HG03280 (cell line): ENCODE measurements at regions not wholly inside any gene's neighbourhood (a gene's known extent, or its start where the extent isn't known, plus 50 kb on each side); places are given as distances from the start of the nearest gene placed in this dataset.

Experiments used
- ATAC-seq: cut with Tn5 transposase; IDR thresholded peaks from one replicate; pipeline ENCODE4 v1.9.1; 2021; ENCODE audit warnings: mild to moderate bottlenecking, moderate library complexity; ENCODE audit not compliant: unreplicated experiment

DNA sequence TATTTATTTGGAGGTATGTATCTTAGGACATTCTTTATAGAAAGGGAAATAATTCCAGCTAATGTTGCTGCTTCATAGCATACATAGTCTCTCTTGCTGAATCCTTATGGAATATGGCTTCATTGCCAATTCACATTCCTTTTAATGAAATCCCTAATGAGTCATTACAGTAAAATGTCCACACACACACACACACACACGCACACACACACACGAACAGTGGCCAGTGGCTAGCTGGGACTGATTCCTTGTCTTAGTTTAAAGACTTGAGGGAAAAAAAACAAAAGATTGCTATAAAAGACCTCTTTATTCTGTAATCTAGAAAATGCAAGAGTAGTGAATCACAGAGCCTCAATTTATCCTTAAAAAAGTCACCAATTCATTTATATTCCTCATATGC, 301.6 kb downstream of the SLITRK6 start:
- ATAC-seq: no peak

DNA sequence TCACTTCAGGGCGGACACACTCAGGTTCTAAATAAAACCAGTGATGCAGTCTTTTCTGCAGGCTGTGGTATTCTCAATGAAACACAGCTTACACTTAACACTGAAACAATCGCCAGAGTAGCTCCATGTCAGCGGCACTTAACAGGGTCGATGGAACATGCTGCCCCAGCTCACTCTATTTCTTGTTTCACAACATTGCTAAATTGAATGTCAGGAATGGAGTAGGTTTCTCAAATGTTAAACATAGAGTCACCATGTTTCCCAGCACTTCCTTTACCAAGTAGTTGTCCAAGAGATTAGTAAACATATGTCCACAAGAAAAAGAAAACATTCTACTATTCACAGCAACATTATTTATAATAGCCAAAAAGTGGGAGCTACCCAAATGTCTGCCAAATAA, 306.9 kb downstream of the SLITRK6 start:
- ATAC-seq: no peak

DNA sequence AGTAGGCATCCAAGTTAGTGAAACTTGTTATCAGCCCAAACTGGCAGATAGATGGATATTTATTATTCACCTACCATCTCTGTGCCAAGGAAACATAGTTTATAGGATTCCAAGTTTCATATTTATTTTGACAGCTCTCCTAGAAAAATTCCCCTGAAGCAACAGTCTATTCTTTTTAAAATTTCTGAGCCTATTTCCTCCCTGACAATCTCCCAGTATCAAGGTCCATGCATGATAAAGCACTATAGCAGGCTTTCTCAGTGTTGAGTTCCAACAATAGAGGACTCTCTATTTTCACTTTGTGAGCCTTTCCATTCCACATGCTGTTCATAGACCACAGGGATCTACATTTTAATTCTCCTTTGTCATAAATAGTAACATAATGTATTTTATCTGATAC, 312.6 kb downstream of the SLITRK6 start:
- no peak for ATAC-seq

DNA sequence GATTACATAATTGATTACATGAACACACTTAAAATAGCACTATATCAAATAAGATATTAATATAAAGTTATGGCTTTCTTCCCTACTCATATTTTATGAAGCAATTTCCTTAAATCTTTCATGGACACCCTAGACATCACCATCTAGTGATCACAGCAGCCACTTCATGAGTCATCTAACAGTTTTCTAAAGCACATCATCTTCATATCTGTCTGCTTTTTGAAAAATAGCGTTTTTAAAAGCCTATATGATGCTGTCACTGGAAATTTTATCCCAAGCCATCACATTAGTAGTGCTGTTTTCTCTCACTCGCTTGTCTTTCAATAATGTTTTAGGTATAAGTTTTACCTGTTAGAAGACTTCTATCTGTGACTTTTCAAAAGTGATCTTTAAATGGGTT, 326.1 kb downstream of the SLITRK6 start:
- no peak for ATAC-seq

DNA sequence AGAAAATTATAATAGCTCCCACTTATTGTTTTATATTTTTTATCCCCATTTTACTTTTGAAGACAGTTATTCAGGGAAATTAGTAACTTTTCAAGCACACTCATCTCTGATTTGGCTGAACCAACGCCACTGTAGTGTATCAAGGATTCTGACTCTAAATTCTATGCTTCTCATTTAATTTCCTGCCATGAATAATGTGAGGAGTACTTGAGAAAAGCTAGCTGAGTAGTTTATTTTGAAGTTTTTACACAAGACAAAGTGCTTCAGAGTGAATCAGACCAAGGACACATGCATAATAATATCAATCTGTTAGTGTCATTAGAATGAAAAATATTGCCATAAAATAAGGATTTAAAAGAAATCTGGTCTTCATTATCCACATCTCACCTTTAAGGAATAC, 329.9 kb downstream of the SLITRK6 start:
- ATAC-seq: no peak

DNA sequence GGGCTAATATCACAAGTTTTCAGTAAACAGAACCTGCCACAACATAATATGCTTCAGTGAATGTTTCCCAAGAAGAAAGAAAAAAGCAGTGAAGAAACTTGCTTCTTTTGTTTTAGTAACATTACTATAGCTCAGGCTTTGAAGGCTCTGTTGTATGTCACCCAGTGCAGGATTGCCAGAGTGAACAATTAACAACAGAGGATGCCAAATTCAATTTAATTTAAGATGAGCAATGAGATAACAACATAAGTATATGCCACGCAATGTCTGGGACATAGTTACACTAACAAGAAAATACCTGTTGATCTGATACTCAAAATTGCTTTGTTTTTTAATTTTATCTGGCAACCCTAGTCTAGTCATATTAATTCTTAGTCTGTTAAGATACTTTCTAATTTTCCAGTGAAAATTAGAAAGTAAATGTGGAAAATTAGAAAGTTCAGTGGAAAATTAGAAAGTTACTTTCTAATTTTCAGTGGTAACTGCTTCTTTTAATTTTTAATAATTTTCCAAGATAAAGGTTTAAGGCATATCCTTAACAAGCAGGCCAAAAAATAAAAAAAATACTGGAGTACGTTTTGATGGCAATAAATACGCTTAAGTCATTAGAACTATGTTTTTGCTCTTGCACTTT, 336.3 kb downstream of the SLITRK6 start:
- ATAC-seq: no peak

DNA sequence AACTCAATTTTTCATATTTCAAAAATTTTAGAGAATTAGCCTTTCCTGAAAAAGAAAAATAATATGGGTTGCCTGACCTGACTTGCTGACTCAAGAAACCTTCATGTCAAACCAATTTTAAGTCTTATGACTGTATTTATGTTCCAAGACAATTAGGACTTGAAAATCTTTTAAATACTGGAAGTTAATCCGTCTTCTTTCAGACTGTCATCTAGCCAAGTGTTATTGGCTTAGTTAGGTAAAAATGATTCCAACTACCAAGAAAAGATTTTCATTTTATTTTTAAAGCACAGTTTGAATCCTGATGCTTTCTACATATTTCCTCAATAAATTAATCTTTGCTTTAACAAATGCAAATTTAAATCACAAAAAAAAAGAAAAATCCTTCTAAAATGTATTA, 337.6 kb downstream of the SLITRK6 start:
- ATAC-seq: no peak

DNA sequence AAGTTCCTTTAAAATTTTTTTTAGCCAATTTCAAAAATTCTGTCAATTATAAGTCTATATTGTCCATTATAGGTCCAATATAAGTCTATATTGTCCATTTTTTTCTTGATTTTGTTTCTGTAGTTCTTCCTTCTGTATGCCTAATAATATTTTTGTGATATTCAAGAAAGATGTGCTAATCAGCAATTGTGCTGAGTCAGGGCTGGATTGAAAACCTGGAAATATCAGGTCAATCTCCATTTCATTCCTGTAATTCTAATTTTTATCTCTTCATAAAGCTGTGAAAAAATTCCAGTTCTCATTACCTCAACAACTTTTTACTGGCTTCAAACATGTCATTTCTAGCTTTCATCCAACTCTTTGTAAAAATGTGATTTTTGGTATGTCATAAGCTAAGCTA, 353.7 kb downstream of the SLITRK6 start:
- no peak for ATAC-seq

DNA sequence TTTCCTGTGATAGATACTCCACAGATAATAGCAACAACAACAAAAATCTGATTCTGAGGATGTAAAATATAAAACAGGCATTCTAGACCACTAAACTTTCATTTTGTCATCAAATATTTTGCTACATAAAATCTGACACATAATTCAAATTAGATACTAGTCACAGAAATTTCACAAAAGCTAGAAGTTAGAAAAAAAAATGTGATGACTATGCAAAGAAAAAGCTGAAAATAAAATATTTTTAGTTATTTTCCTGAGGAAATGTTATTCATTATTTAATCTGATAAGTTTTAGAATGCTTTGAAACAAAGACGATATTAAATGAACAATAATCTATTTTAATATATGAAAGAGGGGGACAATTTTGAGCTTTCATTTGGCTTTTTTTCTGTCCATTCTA, 357.2 kb downstream of the SLITRK6 start:
- ATAC-seq: no peak

DNA sequence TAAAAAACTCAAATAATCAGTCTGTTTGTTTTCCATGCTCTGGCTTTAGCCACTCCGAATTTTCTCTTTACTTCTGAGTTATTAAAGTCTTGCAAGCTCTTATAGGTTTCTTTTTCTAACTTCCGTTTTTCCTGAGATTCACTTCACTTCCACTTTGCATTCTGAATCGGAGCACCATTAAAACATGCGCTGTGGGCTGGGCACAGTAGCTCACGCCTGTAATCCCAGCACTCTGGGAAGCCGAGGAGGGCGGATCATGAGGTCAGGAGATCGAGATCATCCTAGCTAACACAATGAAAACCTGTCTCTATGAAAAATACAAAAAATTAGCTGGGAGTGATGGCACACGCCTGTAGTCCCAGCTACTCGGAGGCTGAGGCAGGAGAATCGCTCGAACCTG, 357.9 kb downstream of the SLITRK6 start:
- ATAC-seq: no peak

DNA sequence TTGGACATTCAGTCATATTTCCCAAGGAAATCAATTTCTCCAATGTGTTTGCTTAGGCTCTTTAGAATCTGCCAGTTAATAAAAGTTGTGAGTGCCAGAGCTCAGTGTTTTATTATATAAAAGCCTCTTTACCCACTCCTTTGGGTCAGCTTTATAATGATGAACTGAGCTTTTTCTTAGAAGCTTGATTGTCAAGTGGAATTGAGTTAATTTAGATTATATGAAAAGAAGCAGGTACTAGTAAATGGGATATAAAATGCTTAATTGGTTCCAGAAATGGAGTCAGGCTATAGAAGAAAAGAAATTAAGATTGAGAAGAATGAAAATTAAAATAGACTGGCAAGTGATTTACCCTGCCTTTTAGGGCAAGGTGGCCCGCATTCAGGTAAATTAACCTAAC, 363.2 kb downstream of the SLITRK6 start:
- ATAC-seq: no peak

DNA sequence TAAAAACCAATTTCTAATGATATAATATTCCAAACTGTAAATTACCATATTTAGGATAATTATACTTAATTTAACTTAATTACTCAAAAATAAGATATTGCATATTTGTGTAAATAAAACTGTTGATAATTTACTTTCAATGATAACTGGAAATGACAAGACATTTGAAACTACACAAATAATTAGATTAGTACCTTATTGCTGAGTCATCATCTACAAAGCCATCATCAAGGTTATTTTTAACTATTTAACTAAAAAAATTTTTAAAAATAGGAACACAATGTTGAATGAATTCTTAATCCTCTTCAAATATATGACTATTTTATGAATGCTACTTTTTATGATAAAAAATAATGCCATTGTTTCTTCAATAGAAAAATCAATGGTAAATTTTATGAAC, 364.3 kb downstream of the SLITRK6 start:
- ATAC-seq: no peak

DNA sequence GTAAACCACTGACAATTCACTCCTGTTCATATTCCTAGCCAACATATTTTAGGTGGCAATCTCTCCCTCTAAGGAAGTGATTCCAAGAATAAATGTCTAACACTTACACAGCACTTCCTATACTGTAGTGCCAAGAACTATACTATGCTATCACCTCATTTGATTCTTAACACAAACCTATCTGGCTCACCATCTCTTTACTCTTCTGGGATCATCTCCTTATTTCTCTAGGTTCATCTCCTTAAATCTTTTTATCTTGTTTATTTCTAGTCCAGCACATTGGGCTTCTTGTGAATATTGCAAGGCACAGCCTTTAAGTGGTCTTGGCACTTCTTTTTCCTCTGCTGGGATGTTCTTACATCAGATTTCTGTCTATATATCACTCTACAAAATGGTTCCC, 366.3 kb downstream of the SLITRK6 start:
- no peak for ATAC-seq

DNA sequence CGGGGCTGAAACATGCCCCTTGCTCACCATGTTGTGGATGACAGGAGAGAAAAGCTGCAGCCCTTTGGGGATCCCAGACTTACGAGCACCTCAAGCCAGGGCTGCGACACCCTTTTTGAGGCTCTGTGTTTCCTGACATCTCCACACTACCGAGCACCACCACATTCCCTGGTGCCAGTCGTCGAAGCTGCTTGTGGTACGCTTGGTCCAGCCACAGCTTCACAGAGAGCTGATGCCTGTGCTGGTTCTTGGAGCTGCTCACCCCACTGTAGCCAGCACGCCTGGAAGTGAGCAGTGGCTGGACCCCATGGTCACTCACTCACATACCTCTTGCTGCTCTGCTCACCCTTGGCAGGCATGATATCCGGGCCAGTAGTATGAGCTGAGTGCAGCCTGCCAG, 367.5 kb downstream of the SLITRK6 start:
- no peak for ATAC-seq

DNA sequence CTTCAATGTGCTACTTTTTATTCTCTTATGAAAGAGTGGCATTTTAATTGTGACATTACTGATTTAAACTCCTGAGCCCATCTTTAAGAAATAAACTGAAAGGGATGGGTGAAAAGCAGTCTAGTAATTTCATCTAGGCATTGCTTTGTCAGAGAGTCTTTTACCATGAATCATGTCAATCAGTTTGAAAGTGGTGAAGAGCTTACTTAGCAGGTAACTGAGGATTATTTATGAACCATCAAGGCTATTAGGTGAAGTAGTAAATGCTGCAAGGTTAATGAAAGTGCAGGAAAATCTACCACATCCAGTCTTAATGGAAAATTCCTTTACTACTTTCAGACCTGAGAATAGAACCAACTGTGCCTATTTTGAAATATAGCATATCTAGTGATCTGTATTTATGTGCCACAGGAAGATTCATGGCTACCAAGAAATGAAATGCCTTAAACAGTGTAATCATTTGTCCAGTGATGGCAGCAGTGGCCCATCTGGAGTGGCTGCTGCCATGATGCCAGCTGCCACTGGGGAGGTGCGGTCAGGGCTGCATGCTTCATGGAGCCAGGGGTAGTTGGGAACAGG, 368.9 kb downstream of the SLITRK6 start:
- ATAC-seq: no peak

DNA sequence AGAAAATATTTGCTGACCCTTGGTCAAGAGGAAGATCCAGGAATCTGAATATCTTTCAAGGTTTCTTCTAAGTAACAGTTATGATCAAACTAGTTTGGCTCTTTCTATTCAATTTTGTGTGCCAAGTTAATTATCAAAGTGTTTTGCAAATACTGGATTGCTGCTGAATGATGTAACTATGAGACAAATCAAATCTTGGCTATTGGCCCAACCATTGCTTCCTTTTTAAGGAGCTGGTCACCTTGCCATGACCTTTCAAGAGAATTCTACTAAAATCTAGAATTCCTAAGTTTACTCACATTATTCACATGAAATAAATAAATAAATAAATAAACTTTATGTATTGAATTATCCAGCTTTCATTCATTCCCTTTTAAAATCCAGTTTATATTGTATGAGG, 371.8 kb downstream of the SLITRK6 start:
- no peak for ATAC-seq

DNA sequence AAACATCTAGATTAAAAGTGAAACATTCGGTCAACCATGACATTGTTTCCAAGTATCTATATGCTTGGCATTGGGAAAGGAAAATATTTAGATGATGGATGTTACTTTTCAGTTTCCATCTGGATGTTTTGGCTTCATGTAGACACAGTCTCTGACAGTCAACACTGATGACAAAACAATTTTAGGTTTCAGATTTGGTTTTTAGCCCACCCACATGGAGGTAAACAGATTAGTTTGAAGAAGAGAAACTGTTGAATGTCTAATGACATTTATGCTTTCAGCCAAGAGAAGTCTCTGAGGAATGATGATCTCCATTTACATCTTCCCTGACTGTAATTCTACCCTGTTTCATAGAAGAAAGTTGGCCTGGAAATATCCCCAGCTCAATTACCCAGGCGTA, 379.1 kb downstream of the SLITRK6 start:
- ATAC-seq: no peak

DNA sequence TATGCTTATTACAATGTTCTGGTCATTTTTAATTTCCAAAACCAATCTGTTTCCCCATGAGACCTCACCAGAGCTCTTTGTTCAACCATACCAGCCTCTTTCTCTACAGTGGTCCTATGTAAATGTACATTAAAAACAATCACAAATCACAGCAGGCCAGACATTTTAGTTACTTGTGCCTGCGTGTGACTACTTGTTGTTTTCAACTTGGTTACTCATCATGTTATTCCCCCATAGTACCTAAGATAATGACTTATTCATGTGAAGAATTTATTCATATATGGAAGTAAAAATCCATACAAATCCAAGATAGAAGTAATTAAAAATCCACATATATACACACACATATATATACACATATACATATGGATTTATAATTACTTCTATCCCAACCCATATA, 379.6 kb downstream of the SLITRK6 start:
- ATAC-seq: no peak

DNA sequence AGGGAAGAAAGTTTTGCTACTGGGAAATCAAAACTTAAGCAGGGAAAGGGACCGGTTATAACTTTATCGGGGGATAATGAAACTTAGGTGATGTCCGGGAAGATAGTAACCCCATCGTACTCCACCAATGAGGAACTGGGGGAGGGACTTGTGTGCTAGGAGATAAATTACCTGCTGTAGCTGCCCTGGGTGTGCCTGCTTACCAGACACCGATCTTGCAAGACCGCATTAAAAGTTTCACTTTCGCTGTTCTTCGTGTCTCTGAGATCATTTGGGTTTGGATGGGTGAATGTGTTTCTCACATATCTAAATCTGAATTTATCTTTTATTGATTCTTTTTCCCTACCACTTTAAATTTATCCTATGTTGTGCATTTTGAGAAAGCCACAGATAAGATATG, 381.4 kb downstream of the SLITRK6 start:
- no peak for ATAC-seq

DNA sequence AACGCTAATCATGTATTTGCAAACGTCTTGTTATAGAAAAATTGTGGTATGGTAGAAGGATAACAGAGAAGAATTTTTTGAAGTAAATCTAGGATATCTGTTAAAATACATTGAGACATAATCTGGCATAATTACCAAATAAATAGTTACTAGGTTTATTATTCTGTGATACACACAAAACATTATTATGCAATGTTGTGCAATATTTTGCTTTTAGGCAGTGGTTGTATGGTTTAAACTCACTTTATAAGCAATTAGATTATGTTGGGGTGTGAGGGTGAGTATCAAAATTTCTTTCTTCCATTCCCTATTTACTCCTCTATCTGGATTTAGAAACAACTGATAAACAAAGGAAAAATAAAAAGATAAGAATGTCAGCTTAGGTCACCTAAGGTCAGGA, 385.6 kb downstream of the SLITRK6 start:
- ATAC-seq: no peak

DNA sequence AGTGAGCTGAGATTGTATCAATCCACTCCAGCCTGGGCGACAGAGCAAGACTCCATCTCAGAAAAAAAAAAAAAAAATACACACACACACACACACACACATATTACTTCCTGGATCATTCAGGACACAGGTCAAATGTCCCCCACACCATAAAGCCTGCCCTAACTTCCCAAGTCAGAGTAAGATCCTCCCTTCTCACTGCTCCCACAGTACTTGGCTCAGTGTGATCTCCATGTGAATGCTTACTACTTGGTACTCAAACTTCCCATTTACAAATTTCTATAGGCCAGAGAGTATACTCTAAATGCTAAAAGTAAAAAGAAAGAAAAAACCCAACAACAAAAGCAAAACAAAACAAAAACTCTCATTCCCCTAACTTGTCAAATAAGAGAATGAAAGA, 386.8 kb downstream of the SLITRK6 start:
- ATAC-seq: no peak

DNA sequence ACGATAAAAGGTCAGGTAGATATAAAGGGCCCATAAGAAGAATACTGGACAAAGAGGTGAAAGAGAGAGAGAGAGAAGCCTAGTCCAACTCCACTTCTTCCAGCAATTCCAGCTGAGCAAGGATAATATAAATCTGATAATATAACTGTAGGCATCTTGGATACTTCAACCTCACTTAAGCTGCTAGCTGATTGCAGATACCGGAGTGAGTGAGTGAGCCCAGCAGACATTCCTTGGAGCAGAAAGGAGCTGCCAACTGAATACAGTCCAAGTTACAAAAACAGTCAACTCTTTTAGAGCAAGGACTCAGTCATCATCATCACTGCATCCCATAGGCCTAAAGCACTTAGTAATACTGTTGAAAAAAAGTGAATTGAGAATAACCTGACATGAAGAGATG, 387.6 kb downstream of the SLITRK6 start:
- no peak for ATAC-seq

DNA sequence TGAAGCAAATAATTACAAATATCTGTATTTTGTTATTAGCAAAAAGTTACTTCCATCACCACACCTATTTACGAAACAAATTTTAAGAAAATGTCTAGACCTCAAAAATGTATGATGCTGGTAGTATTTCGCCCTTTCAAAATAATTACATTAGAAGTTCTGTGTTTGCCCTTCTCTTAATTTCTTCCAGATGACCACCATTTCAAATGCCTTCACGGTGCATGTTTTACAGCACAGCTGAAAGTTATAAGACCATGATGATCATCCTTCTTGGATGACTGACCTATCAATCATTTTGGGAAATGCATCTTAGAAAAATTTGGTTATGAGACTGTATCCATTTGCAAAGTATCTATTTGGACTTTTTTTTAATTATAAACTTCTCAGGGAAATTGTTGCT, 390.8 kb downstream of the SLITRK6 start:
- ATAC-seq: no peak
